ENCODE measurements at regions not wholly inside any gene's neighbourhood (a gene's known extent, or its start where the extent isn't known, plus 50 kb on each side); places are given as distances from the start of the nearest gene placed in this dataset.

DNA sequence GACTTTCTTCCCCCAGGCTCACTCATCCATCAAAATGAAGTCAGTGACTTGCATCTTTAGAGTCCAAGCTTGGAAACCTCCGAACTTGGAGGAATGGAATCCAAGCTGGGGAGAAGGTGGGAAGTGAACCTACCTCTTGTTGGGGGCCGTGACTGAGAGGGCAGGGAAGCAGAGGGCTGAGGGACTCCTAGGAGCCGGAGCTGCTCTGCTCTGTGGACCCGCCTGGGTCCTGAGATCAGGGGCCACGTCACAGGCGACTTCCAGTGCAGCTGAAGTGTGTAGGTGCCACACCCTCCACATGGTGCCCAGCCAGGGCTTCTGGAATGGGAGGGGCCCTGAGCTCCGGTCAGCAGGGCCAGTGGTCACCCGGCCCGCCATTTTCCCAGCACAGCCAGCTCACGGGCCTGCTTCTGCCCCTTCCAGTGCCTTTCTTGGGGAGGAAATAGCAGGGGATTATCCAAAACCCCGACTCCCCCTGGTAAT lies 63.4 kb upstream of the OTOS start:
- Histone ChIP-seq H2BK120ac (ENCODE audit: low read depth, low read length) (no peak overlapping the region), H2AFZ (replicated peaks; ENCODE audit: low read length, poor library complexity) (no peak overlapping the region), H4K8ac (ENCODE audit: low read depth in 2 of 2, low read length in 2 of 2) (no peak overlapping the region), H2AK9ac (replicated peaks; ENCODE audit: low read depth, low read length, poor library complexity) (no peak overlapping the region), H3K4me3 (ENCODE audit: insufficient read depth, low read depth, low read length) (no peak overlapping the region), H3K79me1 (ENCODE audit: low read depth in 1 of 2, low read length in 2 of 2) (no peaks in the 10 kb centered on the region), H3K36me3 (ENCODE audit: control insufficient read depth, insufficient read depth, low read length) (no peaks in the 10 kb centered on the region), H3K14ac (replicated peaks; ENCODE audit: low read depth, low read length) (no peak overlapping the region), H3K4me2 (ENCODE audit: low read depth, low read length) (no peak overlapping the region), H2AK5ac (ENCODE audit: low read depth, low read length) (no peak overlapping the region), H2BK20ac (ENCODE audit: low read depth, low read length) (no peak overlapping the region), H3K4me1 (ENCODE audit: control insufficient read depth, insufficient read depth, low read length) (peaks cover 6% of the 10 kb centered on the region), H3K27ac (ENCODE audit: insufficient read depth, low read length) (no peak overlapping the region), H3K9ac (ENCODE audit: low read depth, low read length) (no peak overlapping the region), H4K5ac (ENCODE audit: low read depth, low read length) (no peak overlapping the region), H2BK5ac (ENCODE audit: low read depth, low read length, poor library complexity, severe bottlenecking) (no peak overlapping the region), H2BK15ac (ENCODE audit: low read depth, low read length) (no peak overlapping the region), H3K23ac (ENCODE audit: low read depth, low read length) (no peak overlapping the region), H3K4ac (ENCODE audit: low read depth, low read length) (no peak overlapping the region), H4K91ac (ENCODE audit: insufficient read depth, low read depth, low read length) (no peak overlapping the region), H3K9me3 (ENCODE audit: control insufficient read depth, insufficient read depth, low read length) (peaks cover 2% of the 10 kb centered on the region; the same call in 1 of the 2 replicates), H3K9me1 (ENCODE audit: insufficient read depth, low read length) (no peaks in the 10 kb centered on the region), H3K27me3 (ENCODE audit: control insufficient read depth, insufficient read depth, low read length) (peaks cover 29% of the 10 kb centered on the region), H3K18ac (ENCODE audit: low read depth, low read length) (no peak overlapping the region), H3K56ac (ENCODE audit: extremely low read depth, insufficient read depth, low read length) (no peak overlapping the region), H4K20me1 (ENCODE audit: insufficient read depth, low read length) (no peaks in the 10 kb centered on the region)
- in situ Hi-C loops (cut with MboI; ENCODE audit: low sequenced_read_pairs) (no loop called here), intact Hi-C loops (cut with micrococcal nuclease) (no loop called here), dilution Hi-C loops (cut with HindIII; ENCODE audit: low sequenced_read_pairs, unreplicated experiment) (no loop called here)
- ChIA-PET CTCF (no interaction called here), POLR2A (ENCODE audit: unreplicated experiment) (no interaction called here)
- DNase-seq, result no peak
- WGBS, 2 experiments (ENCODE audit: extremely low coverage in 2 of 2, insufficient read length in 1 of 2), result 60% methylated on average over 1 of the region's 11 CpGs; no CpG with 5 or more reads in 1 of the 2 experiments
- BruUV-seq (replicated peaks), result no TSS peak
- ATAC-seq (ENCODE audit: low read depth), result no peak
- TF ChIP-seq CEBPB (IDR thresholded peaks at IDR 0.05; ENCODE audit: low read depth, low read length), result no peak
- no peak for TF ChIP-seq POLR2A (IDR thresholded peaks at IDR 0.05; ENCODE audit: low read depth, low read length)
- no peak for TF ChIP-seq RFX5 (IDR thresholded peaks at IDR 0.05; ENCODE audit: low read depth, low read length)
- TF ChIP-seq CTCF (conservative IDR thresholded peaks at IDR 0.05; ENCODE audit: low read depth, low read length), result no peak
- no peak for TF ChIP-seq MAFK (IDR thresholded peaks at IDR 0.05; ENCODE audit: low read depth, low read length)
- TF ChIP-seq RAD21 (IDR thresholded peaks at IDR 0.05; ENCODE audit: low read length), result no peak
- TF ChIP-seq USF2 (IDR thresholded peaks at IDR 0.05; ENCODE audit: low read depth, low read length), result no peak
- TF ChIP-seq MAZ (IDR thresholded peaks at IDR 0.05; ENCODE audit: borderline replicate concordance, low read depth, low read length), result no peak
- TF ChIP-seq, protein P1, sequence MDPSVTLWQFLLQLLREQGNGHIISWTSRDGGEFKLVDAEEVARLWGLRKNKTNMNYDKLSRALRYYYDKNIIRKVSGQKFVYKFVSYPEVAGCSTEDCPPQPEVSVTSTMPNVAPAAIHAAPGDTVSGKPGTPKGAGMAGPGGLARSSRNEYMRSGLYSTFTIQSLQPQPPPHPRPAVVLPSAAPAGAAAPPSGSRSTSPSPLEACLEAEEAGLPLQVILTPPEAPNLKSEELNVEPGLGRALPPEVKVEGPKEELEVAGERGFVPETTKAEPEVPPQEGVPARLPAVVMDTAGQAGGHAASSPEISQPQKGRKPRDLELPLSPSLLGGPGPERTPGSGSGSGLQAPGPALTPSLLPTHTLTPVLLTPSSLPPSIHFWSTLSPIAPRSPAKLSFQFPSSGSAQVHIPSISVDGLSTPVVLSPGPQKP (IDR thresholded peaks at IDR 0.05; ENCODE audit: borderline replicate concordance, low read depth, low read length), result no peak
- TF ChIP-seq MXI1 (IDR thresholded peaks at IDR 0.05; ENCODE audit: borderline replicate concordance, low read depth, low read length), result no peak
- TF ChIP-seq SMC3 (IDR thresholded peaks at IDR 0.05; ENCODE audit: low read depth, low read length), result no peak
- TF ChIP-seq BHLHE40 (IDR thresholded peaks at IDR 0.05; ENCODE audit: low read depth, low read length), result no peak
- TF ChIP-seq CHD1 (IDR thresholded peaks at IDR 0.05; ENCODE audit: low read depth, low read length), result no peak
- no peak for TF ChIP-seq RCOR1 (IDR thresholded peaks at IDR 0.05; ENCODE audit: insufficient replicate concordance, low read length)
- no peak for TF ChIP-seq NFE2L2 (IDR thresholded peaks at IDR 0.05; ENCODE audit: low read depth, low read length)
- no peak for TF ChIP-seq FOS (IDR thresholded peaks at IDR 0.05; ENCODE audit: low read depth, low read length)

Measured in IMR-90 (cell line).